NCI-H1436 (cell line): ENCODE measurements at regions not wholly inside any gene's neighbourhood (a gene's known extent, or its start where the extent isn't known, plus 50 kb on each side); places are given as distances from the start of the nearest gene placed in this dataset.

Source experiments
- DNase-seq: peaks from one replicate; lab custom pipeline; 2025; lab: John Stamatoyannopoulos, UW

GRCh38 chrX:9148615-9149399, 114.9 kb upstream of the FAM9B start:
- DNase-seq: no peak

DNA sequence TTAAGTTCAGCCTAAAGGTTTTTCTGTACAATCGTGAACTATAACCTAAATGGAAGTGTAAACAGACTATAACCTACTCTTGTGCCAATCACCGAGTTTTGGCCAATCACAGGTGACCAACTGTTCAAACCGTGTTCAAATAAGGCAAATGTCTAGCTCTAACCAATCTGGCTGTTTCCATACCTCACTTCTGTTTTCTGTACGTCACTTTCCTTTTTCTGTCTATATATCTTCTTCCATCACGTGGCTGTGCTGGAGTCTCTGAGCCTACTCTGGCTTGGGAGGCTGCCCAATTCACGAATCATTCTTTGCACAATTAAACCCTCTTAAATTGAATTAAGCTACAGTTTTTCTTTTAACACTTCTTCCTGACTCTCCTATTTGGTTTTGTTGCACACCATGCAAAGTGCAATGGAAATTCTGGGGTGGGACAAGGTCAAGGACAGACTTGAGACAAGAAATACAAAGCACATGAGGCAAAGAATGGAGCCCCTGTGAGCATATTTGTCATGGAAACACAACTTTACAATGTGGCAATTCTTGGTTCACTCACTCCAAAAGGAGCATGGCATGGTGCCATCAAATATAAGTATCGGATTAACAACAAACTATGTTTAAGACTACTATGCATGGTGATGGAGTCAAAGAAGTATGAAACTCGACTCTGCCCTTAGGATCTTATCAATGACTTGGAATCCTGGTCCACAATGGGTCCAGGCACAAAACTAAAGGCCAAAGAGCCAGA, 115.7 kb upstream of the FAM9B start:
- no peak for DNase-seq

DNA sequence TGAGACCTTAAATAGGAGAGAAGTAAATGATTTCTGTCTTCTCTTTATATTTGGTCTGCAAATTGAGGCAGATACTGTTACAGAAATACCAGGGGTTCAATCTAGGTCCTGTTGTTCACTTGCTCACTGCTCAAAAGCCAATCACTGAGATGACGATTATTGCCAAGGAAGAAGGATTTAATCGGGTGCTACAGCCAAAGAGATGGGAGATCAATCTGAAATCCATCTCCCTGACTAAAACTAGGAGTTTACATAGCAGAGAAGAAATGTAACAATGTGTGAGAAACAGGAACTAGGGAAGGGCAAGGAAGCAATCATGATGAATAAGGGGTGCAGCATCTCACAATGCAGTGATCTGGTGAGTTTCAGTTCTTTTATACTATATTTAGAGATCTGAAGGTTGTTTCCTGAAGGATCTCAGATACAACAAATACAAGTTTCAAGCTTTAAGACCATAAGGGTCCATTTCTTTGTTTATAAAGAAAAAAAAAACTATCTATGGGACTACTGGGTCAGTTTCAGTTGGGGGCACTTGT, 117.9 kb upstream of the FAM9B start:
- DNase-seq: no peak

- no peak for DNase-seq
Observed at GRCh38 chrX:9153300-9153699, 119.4 kb upstream of the FAM9B start.

DNA sequence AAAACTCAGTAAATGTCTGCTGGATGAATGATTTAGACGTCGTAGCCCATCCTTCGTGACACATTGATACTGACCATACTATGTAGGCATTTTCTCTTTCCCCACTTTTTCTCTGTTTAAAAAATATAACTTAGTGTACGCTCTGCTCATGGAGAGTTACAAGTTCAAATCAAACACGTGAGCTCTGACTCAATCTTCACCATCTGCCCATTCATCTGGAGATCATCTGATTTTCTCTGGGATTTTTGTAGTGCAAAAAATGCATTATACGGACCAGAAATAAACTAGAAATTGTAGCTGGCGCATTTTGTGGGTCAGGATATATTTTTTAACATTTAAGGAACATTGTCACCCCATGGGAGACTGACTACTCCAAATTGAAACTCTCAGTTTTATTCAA, 124.7 kb upstream of the FAM9B start:
- no peak for DNase-seq

DNA sequence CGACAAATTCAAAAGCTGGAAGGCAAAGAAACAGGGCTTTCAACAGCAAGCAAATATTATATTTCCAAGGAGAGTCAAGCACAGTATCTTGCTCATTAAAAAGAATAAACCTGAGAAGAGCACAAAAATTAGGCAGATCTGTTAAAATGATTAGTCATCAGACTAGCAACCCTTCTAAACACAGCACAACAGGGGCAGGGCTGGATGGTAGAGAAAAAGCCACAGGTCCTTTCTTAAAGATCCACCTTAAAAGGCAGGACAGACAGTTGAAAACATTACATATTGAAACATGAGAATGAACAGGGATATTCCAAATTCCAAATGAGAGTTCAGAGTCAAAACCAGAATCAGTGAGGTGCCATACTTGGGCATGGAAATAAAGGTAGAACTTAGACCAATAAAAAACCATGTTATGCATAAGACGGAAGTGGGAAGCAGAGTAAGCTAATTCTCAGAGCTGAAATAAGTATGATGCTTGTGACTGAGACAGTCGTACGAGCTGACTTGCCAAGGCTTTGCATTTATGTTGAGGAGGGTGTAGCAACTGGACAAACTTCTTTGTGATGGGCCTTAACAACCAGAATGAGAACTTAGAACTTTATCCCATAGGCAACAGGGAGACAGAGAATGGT, 126.9 kb upstream of the FAM9B start:
- no peak for DNase-seq

GRCh38 chrX:9162698-9163097, 128.8 kb upstream of the FAM9B start:
- no peak for DNase-seq

GRCh38 chrX:9163214-9163709, 129.3 kb upstream of the FAM9B start:
- no peak for DNase-seq

DNA sequence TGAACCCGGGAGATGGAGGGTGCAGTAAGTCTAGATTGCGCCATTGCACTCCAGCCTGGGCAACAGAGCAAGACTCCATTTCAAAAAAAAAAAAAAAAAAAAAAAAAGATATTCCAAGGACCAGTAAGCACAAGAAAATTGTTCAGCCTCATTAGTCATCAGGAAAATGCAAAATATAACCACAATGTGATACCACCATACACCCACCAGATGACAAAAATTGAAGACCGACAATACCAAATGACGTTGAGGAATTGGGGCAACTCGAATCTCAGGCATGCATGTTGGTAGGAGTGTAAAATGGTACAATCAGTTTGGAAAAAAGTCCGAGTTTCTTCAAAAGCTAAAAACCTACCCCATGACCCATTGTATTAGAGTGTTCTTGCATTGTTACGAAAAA, 130.2 kb upstream of the FAM9B start:
- no peak for DNase-seq

GRCh38 chrX:9164533-9165426, 130.9 kb upstream of the FAM9B start:
- DNase-seq: no peak

DNA sequence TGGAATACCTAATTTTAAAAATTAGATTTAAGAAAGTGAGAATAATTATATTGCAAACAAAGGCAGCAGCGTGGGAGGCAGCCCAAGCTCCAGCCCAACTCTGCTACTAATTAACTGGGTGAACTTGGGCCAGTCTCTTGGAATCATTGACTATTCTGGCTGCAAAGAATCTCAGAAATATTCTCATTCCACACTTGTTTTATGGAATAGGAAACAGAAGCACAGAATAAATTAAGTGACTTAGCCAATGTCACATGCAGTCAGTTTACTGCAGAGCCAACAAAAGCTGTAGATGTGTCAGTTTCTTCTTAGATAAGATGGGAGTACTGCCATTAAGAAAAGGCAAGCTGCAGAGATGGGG, 132.6 kb upstream of the FAM9B start:
- no peak for DNase-seq

DNA sequence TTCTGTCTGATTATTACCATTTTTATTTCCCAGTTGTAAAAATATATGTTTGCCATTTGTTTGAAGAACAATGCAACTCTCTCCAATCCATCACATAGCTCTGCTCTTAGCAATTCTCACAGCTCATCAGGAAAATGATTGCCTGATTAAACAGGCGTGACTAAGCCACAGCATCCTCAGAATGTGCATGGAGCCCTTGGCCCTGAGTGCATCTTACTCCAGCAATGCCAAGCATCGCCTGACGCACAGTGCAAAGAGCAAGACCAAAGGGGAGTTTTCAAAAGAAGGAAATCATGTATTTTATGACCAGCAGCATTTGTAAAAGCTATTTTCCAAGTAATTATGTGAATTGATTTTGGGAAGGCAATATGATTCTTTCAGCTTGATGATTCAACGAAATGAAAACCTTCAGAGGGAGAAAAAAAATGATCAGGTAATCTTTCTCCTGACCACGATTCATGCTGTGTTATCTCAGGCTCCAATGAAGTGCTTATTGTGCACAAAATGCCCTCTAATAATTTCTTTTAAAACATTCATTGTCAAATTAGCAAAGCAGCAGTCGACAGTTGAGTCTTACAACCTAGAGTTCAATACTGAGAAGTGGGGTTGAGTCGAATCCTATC, 138.0 kb upstream of the FAM9B start:
- DNase-seq: no peak

DNA sequence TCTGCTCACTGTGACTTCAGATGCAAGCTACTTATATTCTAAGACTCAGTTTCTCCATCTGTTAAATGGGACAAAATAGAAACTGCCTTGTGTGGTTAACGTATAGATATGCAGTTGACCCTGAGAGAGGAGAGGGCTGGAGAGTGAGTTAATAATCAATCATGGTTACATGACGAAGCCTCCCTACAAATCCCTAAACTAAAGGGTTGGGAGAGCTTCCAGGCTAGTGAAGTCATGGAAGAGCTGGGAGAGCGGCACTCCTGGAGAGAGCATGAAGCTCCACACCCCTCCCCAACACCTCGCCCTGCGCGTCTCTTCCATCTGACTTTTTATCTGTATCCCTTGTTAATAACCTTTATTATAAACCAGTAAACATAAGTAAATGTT, 138.5 kb upstream of the FAM9B start:
- DNase-seq: no peak

DNA sequence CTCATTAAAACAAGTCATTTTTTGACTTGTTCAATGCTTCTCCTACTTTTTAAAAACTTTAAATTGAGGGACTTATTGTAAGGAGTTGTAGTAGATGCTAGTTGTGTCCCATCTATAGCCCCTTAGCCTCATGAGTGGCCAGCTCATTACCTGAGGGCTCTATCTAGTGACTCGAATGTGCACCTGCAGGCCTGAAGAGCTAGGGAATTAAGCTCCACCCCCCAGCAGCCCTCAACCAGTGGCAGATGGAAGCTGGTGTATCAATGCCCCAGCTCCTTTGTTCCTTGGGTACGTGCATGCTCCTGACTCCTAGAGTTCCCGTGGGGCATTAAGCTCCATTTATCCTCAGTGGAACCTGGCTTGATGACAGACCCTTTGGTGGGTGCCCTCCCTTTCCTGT, 146.7 kb upstream of the FAM9B start:
- no peak for DNase-seq

DNA sequence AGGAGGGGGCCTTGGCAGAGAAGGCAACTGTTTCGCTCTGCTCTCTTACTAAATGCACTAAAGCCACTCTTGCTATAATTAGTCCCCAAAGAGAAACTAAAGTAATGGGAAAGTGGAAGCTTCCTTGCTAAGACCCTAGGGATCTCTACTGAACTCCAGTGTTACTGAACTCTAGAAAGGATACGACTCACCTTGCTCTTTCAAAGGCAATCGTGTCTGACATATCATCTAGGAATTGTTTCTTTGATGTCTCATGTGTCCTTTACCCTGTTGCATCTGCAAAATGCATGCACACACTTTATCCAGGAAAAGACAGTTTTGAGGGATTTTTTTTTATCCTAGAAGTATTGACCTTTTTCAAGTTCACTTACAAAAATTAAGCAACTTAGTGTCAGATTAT, 148.1 kb upstream of the FAM9B start:
- DNase-seq: no peak

GRCh38 chrX:9183481-9183880, 149.6 kb upstream of the FAM9B start:
- no peak for DNase-seq

- no peak for DNase-seq
Observed at GRCh38 chrX:9184211-9184610, 150.3 kb upstream of the FAM9B start.

- no peak for DNase-seq
Observed at GRCh38 chrX:9188117-9188516, 154.2 kb upstream of the FAM9B start.

GRCh38 chrX:9189286-9189685, 155.4 kb upstream of the FAM9B start:
- no peak for DNase-seq

DNA sequence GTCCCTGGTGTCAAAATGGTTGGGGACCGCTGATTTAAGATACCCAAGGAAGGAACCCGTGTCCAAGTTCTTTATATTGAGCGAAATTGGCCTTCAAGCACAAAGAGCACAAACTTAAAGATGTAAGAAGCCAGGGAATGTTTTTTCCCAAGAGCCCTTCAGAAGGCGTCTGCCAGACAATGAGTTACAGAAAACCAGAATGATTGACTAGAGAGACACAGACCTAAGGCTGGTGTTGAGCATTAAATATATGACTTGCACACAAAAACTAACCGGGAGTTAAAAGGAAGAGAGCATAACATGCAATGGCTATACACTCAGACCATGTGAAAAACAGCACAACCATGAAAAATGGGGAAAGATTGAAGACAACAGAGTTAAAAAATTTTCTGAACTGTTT, 157.5 kb upstream of the FAM9B start:
- DNase-seq: no peak

DNA sequence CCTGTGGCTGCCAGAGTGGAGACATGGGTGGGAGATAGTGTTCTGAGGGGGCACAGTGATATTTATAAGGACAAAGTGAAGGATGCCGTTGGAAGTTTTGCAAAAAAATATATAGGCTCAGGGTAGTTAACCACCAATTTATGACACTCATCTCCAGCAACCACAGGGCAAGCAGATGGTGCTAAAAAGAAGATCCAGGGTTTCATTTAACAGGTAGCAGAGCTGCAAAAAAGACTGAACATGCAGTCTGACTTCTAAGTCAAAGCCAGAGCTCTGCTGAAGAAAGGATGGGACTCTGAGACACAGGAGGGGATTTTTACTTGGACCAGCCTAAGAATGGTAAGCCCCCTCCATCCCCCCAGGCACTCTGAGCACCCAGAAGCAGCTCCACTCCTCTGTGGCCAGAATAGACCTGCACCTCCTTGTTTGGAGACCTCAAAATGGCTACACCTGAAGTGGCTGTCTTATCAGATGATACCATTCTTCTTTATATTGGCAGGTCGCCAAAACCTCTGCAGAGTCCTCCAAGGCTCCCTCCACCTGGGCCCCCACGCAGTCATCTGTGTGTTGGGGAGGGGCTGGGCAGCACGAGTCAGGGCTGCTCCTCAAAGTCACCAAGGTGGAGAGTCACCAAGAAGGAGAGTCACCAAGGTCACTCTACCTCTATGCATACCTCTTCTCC, 161.4 kb upstream of the FAM9B start:
- no peak for DNase-seq
